ENCODE measurements at regions not wholly inside any gene's neighbourhood (a gene's known extent, or its start where the extent isn't known, plus 50 kb on each side); places are given as distances from the start of the nearest gene placed in this dataset.
"Not testable (repeated sequence)": the region's sequence is repeated elsewhere in the genome, so short reads cannot be mapped to it uniquely, and the experiment has no call there.

DNA sequence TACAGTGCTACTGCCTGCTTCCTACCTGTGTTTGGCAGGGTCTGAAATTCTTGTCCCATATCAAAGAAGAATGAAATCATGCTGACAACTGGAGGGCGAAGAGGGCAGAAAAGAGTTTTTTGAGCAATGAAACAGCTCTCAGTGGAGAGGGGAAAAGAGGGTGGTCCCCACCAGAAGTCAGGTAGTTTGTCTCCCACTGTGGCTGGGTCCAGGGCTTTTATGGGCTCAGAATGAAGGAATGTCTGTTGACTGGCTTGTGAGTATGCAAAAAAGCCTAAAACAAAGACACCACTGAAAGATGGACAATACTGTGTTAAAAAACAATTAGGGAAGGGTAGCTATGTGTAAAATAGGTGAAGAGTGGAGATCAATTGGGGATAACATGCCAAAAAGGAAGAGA lies 115.0 kb downstream of the ADAM29 start:
- no peak for DNase-seq

DNA sequence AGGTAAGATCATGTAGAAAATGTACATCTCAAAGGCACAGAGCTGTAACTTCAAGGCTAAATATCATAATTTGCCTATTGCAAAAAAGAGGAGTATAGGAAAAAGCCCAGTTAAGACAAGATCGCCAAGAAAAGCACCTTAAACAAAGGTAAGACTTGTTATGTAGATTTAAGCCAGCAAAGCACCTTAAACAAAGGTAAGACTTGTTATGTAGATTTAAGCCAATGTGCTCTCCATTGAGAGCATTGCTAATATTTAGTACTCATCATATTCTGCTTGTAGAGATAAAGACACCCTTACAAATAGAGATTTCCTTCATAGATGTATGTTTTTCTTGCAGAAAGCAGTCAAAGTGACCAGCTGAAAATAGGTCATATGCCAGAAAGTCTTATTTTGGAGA lies 115.8 kb downstream of the ADAM29 start:
- DNase-seq, result no peak

DNA sequence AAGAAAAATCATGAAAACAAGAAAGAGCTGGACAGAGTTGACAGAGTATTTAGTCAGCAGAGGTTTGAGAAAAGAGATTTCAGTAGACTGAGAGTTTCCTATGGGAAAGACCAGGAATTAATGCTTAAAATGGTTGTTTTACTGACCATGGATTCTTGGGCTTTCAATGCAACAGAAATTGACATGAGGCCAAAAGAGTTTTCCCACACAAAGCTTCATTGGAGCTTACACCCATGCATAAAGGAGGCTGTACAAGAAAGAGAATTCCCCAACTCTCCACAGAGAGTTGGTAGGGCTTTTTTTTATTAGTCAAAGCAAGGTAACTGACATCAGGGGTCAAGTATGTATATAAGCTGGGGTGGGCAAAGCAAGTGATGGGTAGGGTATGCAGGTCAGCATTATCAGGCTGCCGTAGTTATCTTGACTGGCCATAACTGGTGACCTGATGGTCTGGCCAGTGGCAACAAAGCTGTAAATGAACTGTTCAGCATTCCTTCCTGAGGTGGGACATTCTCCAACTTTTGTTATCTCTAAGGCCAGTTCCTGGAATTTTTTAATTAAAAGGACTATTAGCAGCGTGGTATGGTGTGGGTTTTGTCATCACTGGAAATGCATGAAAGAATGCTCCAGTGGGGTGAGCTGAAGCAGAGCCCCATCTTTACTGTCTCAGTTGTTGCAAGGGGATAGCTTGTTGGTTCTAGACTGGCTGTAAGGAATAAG lies 117.0 kb downstream of the ADAM29 start:
- no peak for DNase-seq

DNA sequence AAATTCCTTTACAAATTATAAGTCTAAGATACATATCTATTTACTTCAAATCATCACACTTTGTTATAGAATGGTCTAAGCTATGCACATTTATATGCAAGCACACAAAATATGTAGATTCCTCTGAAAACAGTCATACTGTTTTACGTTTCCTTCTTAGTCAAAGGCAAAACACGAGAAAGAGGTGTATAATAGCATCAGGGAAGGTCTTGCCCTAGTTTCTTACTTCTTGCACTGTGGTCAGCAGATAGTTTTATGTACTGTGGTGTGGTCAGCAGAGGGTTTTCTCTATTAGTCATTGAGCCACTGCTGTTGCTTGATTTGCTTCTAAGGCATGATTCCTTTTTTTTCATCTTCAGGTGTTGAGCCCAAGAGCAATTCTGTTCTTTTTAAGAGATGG lies 117.7 kb downstream of the ADAM29 start:
- DNase-seq, result no peak

DNA sequence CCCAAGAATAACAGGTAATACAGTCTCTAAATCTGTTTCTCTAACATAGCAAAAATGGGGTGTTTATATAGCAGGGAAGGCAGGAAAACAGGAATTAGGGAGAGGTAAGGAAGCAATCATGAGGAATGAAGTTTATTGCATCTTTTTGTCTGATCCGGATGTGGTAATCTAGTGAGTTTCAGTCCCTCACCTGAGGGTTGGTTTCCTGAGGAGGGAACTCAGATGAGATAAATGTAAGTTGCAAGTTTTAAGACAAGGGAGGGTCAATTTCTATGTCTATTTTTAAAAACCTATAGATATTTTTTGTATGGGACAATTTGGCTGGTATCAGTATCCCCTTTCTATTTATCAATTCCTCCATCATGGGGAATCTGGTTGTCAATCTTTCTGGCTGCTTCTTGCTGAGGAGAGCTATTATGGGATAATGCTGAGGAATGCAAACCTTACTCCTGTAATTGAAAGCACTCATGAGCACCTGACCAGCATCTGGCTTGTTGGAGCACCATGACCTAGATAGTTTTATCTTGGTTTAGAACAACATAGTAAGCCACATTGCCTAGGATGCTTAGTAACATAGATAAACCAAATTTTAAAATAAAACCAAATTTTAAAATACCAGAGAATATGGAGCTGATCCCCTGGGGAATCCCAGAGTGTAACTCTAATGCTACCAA lies 130.1 kb downstream of the ADAM29 start:
- no peak for DNase-seq

DNA sequence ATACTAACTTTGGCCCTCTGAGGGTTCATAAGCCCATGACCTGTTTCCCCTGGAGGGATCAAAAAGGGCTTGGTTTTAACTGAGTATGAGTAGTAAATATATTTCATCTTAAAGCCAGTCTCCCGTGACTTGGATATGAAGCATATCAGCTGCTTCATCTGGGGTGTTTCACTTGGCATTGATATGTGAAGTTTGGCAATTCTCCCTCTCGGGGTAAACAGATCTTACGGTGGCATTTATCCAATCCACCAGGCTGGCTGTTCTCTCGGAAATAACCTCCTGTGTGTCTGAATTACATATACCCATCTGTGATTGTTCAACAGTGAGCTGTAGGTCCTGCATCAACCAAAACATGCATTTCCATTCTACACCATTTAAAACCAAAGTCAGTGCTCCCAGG lies 130.7 kb downstream of the ADAM29 start:
- DNase-seq, result no peak

DNA sequence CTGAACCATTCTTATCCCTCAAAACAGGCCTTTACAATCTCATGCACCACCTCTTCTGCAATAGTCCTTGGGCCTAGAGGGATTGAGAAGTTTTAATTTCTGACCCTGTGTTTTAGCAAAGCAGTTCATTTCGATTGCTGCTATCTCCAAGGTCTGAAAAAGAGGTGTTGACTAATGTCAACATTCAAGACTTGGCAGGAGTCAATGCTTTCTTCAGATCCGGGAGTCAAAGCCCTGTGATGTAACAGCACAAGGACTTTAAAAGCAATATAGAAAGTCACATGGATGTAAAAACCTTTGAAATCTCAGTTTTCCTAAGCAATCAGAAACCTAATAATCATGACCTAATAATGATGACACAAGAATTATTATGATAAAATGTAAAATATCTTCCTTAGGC lies 133.8 kb downstream of the ADAM29 start:
- no peak for DNase-seq

DNA sequence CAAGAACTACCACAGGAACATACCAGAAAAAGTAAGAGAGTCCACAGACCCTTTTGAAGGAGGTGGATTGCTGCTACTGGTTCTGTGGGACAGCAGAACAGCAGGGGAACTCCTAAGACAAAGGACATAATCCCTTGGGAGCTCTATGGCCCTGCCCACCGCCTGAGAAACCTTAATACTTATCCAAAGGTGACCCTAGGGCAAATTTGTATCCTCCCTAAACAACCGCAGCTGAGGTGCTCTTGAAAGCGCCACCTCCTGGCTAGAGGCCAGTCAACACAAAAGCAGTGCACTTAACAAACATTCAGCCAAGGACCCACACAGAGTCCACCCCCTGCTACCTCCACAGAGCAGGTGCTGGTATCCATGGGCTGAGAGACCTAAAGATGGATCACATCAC lies 136.8 kb downstream of the ADAM29 start:
- DNase-seq, result no peak

DNA sequence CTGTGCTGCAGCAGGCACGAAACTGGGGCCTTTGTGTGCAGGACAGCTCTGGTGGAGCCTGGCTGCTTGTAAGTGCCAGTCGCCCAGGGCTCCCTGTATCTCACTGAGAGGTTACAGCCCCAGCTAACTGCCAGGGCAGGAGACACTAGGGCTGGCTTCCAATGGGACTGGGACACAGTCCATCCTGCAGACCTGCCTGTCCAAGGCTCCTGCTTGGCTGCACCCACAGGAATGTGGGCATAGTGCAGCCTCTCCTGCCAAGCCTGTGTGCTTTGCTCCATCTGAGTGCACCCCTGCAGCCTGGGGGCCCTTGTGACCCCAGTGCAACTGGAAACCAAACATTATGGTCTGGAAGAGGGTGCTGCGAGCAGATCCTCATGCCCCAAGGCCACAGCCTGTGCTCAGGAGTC lies 144.0 kb downstream of the ADAM29 start:
- DNase-seq, result no peak

DNA sequence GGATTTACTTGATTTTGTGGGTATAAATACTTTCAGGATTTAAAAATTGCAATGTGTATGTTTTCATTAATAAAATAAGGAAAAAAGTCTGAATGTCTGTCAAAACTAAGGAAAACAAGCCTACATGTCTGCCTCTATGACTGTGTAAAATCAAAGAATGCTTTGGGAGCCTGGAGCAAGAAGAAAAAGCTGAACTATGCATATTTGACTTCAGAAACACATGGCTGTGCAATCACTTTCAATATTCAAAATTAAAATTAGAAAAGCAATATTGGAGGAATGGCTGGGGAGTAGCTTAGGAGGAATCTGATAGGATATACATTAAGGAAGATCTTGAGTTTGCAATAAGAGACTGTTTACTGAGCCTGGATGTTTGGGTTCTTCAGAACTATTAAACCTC lies 147.1 kb downstream of the ADAM29 start:
- no peak for DNase-seq

DNA sequence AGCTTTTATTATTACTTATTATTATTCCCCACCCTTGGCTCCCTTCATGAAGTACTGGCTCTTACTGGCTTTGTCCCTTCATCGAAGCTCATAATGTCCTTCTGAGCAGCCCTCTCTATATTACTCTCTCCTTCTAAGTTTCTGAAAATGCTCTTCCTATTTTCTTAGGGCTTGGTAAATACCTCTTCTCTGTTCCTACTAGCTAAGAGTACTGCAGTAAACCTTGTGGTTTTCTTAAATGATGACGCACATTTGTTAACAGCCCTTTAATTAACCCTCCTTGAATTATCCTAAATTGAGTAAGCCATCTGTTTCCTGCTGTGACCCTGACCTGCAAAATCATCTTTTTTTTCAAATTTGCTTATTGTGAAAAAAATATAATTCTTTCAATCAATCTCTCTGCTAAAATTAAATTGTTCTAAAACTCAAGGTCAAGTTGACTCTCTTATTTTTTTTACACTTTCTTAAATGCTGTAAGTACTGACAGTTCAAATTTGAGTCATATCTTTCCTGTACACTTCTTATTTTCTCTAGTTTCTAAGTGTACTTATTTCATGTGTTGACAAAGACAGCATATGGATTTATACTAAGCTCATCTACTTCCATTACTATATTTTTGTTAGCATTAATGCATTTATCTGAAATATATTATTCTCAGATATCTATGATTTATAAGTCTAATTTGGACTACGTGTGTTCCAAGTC lies 148.9 kb downstream of the ADAM29 start:
- no peak for DNase-seq

DNA sequence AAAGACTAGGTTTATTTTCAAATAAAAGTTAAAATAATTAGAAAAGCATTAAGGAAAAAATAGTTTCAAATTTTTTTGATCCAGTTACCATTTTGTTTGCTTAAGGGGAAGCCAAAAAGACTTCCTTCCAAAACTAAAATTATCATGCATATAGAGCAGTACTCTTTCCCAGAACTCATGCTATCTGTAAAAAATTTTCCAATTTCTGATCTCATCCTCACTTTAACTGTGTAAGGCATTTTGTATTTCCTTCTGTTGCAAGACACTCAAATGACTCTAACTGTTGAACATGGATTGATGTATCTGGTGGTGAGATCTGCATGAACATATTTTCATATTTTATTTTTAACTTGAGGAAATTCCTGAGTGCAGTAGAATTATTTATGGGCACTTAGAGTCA lies 150.1 kb downstream of the ADAM29 start:
- no peak for DNase-seq

DNA sequence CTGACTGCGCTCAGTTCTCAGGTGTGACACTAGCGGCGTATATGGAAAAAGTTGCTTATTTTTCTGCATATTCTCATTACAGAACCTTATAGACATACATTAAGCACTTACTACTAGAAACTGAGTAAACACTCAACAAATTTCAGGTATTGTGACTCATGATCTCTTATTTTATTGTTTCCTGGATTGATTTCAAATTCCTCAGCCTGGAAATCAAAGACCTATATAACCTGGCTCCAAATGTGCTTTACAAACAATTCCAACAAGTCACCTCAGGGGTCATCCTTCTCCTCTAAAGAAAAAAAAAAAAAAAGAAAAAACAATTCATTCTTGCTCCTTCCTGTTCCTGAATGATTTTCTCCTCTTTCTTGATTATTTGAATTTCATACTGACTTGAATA lies 152.3 kb downstream of the ADAM29 start:
- no peak for DNase-seq

DNA sequence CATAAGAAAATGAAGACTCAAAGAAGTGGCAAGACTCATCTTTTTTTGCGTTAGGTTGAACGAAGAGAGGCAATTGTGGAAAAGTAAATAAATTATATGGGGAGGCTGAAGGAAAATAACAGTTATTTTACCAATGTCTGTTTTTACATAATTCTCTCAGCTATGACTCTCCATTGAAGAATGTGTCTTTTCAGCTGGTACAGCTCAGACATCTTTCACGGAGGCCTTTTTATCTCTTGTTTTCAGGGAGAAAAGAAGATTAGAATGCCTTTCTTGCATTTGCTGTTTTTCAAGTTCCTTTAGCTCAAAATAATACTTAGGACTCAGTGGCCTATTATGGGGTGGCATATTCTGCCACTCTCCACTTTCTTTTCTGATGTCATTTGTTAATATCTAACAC lies 153.0 kb downstream of the ADAM29 start:
- DNase-seq, result no peak

DNA sequence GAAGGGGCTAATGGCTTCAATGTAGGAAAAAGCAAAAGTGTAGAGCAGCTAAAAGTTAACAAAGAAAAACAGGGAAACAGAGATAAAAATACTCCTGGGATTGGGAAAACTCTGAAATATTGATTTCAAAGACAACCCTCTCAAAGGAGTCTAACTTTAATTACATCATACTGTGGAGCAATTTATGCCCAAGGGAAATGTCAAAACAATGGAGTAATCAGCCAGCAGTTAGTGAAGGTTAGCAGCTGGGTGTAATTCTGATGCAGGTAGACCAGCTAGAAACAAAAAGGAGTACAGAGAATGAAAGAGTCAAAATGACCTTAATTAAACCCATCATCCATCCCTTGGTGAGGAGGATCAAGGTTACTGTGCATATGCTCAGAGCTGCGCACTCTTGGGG lies 169.0 kb downstream of the ADAM29 start:
- no peak for DNase-seq

DNA sequence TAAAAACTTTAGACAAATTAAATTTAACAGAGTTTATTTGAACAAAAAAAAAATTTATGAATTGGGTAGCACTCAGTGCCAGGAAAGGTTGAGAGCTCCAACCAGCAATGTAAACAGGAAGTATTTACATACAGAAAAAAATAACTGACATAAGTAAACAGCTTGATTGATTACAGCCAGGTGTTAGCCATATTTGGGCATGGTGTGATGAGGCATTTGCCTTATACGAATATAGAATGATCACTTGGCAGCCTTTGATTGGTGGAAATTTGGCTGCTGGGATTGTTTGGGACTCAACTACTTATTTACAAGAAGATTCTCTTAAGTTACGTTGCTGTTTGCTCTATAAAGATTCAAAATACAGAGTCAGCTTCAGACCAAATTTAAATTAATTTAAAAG lies 172.0 kb downstream of the ADAM29 start:
- DNase-seq, result no peak

DNA sequence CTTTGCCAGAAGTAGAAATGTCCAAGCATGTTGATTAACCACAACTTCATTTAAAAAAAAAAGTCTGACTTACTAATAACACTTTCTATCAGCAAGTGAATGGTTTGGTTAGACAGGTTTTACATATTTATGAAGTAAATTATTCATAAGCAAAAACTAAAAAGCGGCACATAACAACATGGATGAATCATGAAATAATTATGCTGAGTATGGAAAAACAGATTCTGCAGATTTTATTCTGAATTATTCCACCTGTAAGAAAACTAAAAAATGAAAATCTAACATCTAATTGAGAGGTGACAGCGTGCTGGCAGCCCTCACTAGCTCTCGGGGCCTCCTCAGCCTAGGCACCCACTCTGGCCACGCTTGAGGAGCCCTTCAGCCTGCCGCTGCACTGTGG lies 173.5 kb downstream of the ADAM29 start:
- no peak for DNase-seq

DNA sequence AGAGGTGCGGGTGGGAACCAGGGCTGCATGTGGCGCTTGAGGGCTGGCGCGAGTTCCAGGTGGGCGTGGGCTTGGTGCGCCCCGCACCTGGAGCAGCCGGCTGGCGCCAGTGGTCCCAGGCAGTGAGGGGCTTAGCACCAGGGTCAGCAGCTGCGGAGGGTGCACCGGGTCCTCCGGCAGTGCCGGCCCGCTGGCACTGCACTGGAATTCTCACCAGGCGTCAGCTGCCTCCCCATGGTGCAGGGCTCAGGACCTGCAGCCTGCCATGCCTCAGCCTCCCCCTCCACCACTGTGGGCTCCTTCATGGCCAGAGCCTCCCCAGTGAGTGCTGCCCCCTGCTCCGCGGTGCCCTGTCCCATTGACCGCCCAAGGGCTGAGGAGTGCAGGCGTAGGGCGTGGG lies 174.0 kb downstream of the ADAM29 start:
- DNase-seq, result no peak

DNA sequence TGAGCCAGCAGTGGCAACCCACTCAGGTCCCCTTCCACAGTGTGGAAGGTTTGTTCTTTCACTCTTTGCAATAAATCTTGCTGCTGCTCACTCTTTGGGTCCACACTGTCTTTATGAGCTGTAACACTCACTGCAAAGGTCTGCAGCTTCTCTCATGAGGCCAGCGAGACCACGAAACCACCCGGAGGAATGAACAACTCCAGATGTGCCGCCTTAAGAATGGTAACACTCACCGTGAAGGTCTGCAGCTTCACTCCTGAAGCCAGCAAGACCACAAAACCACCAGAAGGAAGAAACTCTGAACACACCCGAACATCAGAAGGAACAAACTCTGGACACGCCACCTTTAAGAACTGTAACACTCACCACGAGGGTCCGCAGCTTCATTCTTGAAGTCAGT lies 174.9 kb downstream of the ADAM29 start:
- DNase-seq, result not testable (repeated sequence)

DNA sequence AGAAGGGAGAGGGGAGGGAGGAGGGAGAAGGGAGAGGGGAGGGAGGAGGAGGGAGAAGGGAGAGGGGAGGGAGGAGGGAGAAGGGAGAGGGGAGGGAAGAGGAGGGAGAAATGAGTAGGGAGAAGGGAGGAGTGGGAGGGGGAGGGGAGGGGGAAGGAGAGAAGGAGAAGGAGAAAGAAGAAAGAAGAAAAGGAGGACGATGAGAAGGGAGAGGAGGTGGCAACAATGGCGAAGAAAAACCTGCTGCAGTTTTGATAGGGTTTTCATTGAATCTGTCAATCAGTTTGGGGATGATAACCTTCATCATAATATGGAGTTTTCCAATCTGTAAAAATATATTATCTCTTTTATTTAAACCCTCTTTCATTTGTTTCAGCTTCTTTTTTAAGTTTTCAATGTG lies 185.2 kb downstream of the ADAM29 start:
- DNase-seq, result no peak

DNA sequence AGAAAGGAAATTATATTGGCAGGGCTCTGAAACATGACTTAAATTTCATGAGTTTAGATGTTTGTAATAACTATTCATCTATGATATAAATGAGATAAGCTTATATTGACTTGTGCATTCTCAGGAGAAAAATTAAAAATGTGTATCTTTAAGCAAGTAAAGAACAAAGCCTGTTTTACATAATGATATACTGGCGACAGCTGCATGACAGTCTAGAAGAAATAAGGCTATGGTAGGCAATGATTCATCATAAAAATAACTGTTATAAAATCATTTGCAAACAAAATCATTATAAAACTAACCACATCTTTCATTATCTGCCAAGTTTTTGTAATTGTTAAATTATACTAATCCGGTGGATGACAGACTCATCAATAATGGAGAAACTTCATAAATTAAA lies 188.1 kb downstream of the ADAM29 start:
- no peak for DNase-seq

DNA sequence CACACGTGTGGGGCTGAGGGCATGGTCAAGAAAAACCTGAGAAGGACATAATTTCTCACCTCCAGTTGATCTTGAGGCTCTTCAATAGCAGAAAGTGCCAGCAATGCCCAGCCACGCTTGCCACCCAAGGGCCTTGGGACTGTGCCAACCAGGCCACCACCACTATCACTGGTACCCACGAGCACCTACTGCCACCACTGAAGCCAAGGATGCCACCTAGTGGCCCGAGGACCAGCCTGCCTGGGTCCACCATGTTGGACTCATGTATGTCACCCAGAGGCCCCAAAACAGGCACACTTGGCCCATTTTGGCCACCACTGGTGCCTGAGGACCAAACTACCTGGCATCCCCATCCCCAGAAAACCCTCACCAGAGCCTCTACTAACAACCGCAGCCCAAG lies 191.8 kb downstream of the ADAM29 start:
- no peak for DNase-seq

DNA sequence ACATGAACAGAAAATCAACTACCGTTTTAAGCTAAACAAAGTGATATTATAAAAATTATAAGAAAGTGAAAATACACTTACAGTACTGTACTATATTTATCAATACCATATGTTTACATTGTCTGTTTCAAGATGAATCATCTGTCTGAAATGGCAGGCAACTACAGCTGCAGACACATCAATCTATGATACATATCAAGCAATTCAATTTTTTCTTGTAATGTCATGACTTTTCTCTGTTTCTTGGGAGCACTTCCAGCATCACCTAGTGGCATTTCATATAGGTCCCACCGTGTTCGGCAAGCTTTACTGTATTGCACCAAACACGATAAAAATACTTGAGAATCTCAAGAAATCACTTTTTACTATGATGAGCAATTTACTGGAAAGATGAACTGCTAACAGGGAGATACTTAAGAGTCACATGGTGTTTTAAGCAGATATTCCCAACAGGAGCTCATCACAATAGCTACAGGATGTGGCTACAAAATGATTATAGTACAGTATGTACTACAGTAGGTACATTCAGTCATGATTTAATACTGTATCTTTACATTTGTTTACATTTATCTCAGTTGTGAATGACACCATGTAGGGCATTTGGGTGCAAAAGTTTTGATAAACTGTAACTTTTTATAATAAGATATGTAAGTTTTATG lies 207.4 kb downstream of the ADAM29 start:
- DNase-seq, result no peak

DNA sequence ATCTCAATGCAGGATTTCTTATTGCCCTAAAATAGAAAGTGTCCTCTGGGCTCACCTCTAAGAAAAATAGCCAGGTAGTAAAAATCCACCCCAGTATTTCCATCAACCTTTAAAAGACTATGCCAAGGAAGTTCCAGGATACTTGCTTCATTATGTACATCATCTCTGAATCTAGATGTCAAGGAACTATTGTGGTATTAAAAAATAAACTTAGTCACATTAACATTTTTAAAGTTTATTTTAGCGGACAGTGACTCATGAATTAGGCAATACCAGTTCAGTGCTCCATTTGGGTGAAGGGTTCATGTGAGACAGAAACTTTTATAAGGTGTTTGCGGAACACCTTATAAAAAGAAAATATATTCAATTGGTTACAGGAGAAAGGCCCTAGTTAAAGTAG lies 209.2 kb downstream of the ADAM29 start:
- DNase-seq, result no peak

Measured in hippocampal formation (tissue), 2 donors.